GM12878 (cell line): ENCODE measurements at regions not wholly inside any gene's neighbourhood (a gene's known extent, or its start where the extent isn't known, plus 50 kb on each side); places are given as distances from the start of the nearest gene placed in this dataset.
A peak's percentile ranks its signal among the peaks of the same experiment; 100 is the strongest.

ENCODE experiments used
- ATAC-seq: fragments of 200-7000 bp; cut with Tn5 transposase; 3 replicates; pipeline ENCODE4 v1.9.1; 2020; ENCODE audit warnings: mild to moderate bottlenecking, moderate library complexity
- BruUV-seq: library from RNA; stranded (reverse); fragments of 400-500 nt; replicated peaks from 2 replicates; lab custom pipeline; 2021; lab: Mats Ljungman, UMichigan
- CTCF ChIA-PET: fragments of 300-600 bp; sonication (Branson Sonifier 250); formaldehyde crosslinking; extraction: SDS; loops from one replicate; lab custom pipeline; 2021; ENCODE audit warnings: inconsistent platforms; lab: Yijun Ruan, JAX
- POLR2A ChIA-PET: fragments of 350-600 bp; formaldehyde crosslinking; extraction: SDS; loops from one replicate; lab custom pipeline; 2021; ENCODE audit warnings: inconsistent platforms; lab: Charles Lee
- RAD21 ChIA-PET: fragments of 300-600 bp; sonication (Branson Sonifier 250); formaldehyde crosslinking; loops from one replicate; lab custom pipeline; 2023; ENCODE audit warnings: antibody characterized with exemption; ENCODE audit not compliant: unreplicated experiment; lab: Charles Lee
- SMC1A ChIA-PET: fragments of 300-600 bp; sonication (Branson Sonifier 250); formaldehyde crosslinking; loops from one replicate; lab custom pipeline; 2023; ENCODE audit not compliant: unreplicated experiment, uncharacterized antibody; lab: Charles Lee
- DNase-seq: peaks from one replicate; pipeline ENCODE4 v3.0.0-alpha.2; 2011; ENCODE audit warnings: low read depth, low spot score
- FAIRE-seq: peaks from 3 replicates; lab custom pipeline; 2011; peaks lifted over from hg19 to GRCh38; lab: Jason Lieb, UNC
- H2AFZ ChIP-seq: 2 replicates; pipeline ENCODE4 v1.6.0; 2011; ENCODE audit warnings: low read depth, low read length, control low read depth; ENCODE audit not compliant: control insufficient read depth
- H3K27ac ChIP-seq: 2 replicates; pipeline ENCODE4 v1.5.1; 2011; ENCODE audit warnings: control low read depth; ENCODE audit not compliant: control insufficient read depth, insufficient read depth
- H3K27me3 ChIP-seq, 2 experiments: replicated peaks in 1 of 2; 2 replicates each; pipeline versions ENCODE4 v1.6.0 to v1.6.1; 2011; ENCODE audit warnings: low read length in 1 of 2; ENCODE audit not compliant: control insufficient read depth in 2 of 2, insufficient read depth in 2 of 2
- H3K36me3 ChIP-seq, 2 experiments: 2 replicates each; pipeline ENCODE4 v1.5.1; 2011; ENCODE audit warnings: low read length in 1 of 2; ENCODE audit not compliant: control insufficient read depth in 2 of 2, insufficient read depth in 2 of 2
- H3K4me1 ChIP-seq: 2 replicates; pipeline ENCODE4 v1.6.1; 2011; ENCODE audit warnings: mild to moderate bottlenecking, low read length, moderate library complexity, mixed read lengths; ENCODE audit not compliant: control insufficient read depth, insufficient read depth
- H3K4me2 ChIP-seq: 2 replicates; pipeline ENCODE4 v1.6.0; 2011; ENCODE audit warnings: control low read depth; ENCODE audit not compliant: control insufficient read depth, insufficient read depth
- H3K4me3 ChIP-seq: fragments of 200-600 bp; sonication (generic); 2 replicates; pipeline ENCODE4 v1.5.1; 2016
- H3K79me2 ChIP-seq: 2 replicates; pipeline ENCODE4 v1.6.0; 2011; ENCODE audit warnings: low read length; ENCODE audit not compliant: control insufficient read depth, insufficient read depth
- H3K9ac ChIP-seq: 2 replicates; pipeline ENCODE4 v1.8.0; 2011; ENCODE audit warnings: low read length, control low read depth, mixed read lengths; ENCODE audit not compliant: control insufficient read depth, insufficient read depth
- H3K9me3 ChIP-seq: replicated peaks from 3 replicates; pipeline ENCODE4 v1.5.1; 2011; ENCODE audit warnings: mild to moderate bottlenecking, low read length; ENCODE audit not compliant: control insufficient read depth, insufficient read depth
- H4K20me1 ChIP-seq: 2 replicates; pipeline ENCODE4 v1.6.0; 2011; ENCODE audit not compliant: control insufficient read depth, insufficient read depth
- BACH1 ChIP-seq: fragments of 450-650 bp; IDR thresholded peaks from 2 replicates; pipeline ENCODE4 v1.6.1; 2017; ENCODE audit warnings: mild to moderate bottlenecking, borderline replicate concordance
- ETV6 ChIP-seq, 2 experiments: fragments of 450-650 bp in 1 of 2; IDR thresholded peaks in 1 of 2; conservative IDR thresholded peaks in 1 of 2; 2 replicates each; pipeline ENCODE4 v1.6.1; 2014; ENCODE audit warnings: antibody characterized with exemption in 1 of 2, borderline replicate concordance in 1 of 2, low read depth in 1 of 2, mild to moderate bottlenecking in 1 of 2, moderate library complexity in 1 of 2
- FOXK2 ChIP-seq: fragments of 450-650 bp; IDR thresholded peaks from 2 replicates; pipeline ENCODE4 v1.6.1; 2017; ENCODE audit warnings: mild to moderate bottlenecking, moderate library complexity
- HCFC1 ChIP-seq: fragments of 150-350 bp; IDR thresholded peaks from 2 replicates; pipeline ENCODE4 v1.6.1; 2014; ENCODE audit warnings: low read length
- IKZF2 ChIP-seq, 2 experiments: fragments of 450-650 bp; IDR thresholded peaks; 2 replicates each; pipeline ENCODE4 v1.6.1; 2017; ENCODE audit warnings: mild to moderate bottlenecking in 2 of 2, moderate library complexity in 2 of 2
- IRF4 ChIP-seq: IDR thresholded peaks from 2 replicates; pipeline ENCODE4 v1.6.1; 2011; ENCODE audit warnings: low read depth, low read length
- MTA2 ChIP-seq: fragments of 450-650 bp; IDR thresholded peaks from 2 replicates; pipeline ENCODE4 v1.6.1; 2016; ENCODE audit warnings: low read depth, mild to moderate bottlenecking, moderate library complexity
- MYC ChIP-seq: IDR thresholded peaks from 2 replicates; pipeline ENCODE4 v1.6.1; 2011; ENCODE audit warnings: mild to moderate bottlenecking, low read length, moderate library complexity, inconsistent platforms; ENCODE audit not compliant: insufficient read depth, insufficient replicate concordance, insufficient read length, severe bottlenecking
- SMAD1 ChIP-seq: fragments of 450-650 bp; IDR thresholded peaks from 2 replicates; pipeline ENCODE4 v1.6.1; 2018; ENCODE audit warnings: mild to moderate bottlenecking, low read depth; ENCODE audit not compliant: partially characterized antibody
- SRF ChIP-seq, 2 experiments: IDR thresholded peaks; 2 replicates each; pipeline ENCODE4 v1.6.1; 2011; ENCODE audit warnings: low read depth in 2 of 2, low read length in 2 of 2, mild to moderate bottlenecking in 1 of 2, moderate library complexity in 1 of 2
- STAT3 ChIP-seq: IDR thresholded peaks from 2 replicates; pipeline ENCODE4 v1.6.1; 2011; ENCODE audit warnings: low read depth, low read length, improper control_type of control experiment
- SUPT20H ChIP-seq: IDR thresholded peaks from 2 replicates; pipeline ENCODE4 v1.6.1; 2011; ENCODE audit warnings: low read depth, mild to moderate bottlenecking, low read length, moderate library complexity, borderline replicate concordance; ENCODE audit not compliant: control insufficient read depth
- SUZ12 ChIP-seq: fragments of 200-600 bp; sonication (generic); IDR thresholded peaks from one replicate; pipeline ENCODE4 v1.6.1; 2018; ENCODE audit warnings: antibody characterized with exemption, mild to moderate bottlenecking; ENCODE audit not compliant: unreplicated experiment
- ZNF207 ChIP-seq: fragments of 450-650 bp; IDR thresholded peaks from 2 replicates; pipeline ENCODE4 v1.6.1; 2014; ENCODE audit warnings: antibody characterized with exemption, mild to moderate bottlenecking, borderline replicate concordance
- ZNF217 ChIP-seq: fragments of 450-650 bp; IDR thresholded peaks from 2 replicates; pipeline ENCODE4 v1.6.1; 2017; ENCODE audit warnings: antibody characterized with exemption, mild to moderate bottlenecking
- ZNF622 ChIP-seq: fragments of 450-650 bp; IDR thresholded peaks from 2 replicates; pipeline ENCODE4 v1.6.1; 2017; ENCODE audit warnings: mild to moderate bottlenecking, inconsistent platforms
- WGBS: methylation state at CpG from one replicate; pipeline ENCODE4 v1.1.6; 2016; ENCODE audit warnings: low lambda C conversion rate; ENCODE audit not compliant: insufficient replicate concordance, insufficient coverage; ENCODE audit errors: missing lambda C conversion rate; 5-methylcytosine and 5-hydroxymethylcytosine counted together
- in situ Hi-C: fragments of 300-500 bp; cut with MboI; formaldehyde crosslinking; loops from 9 replicates; pipeline ENCODE4 v1.14.3; 2018; ENCODE audit warnings: mixed read lengths
- intact Hi-C: fragments of 100-400 bp; cut with micrococcal nuclease; formaldehyde crosslinking; loops from one replicate; pipeline ENCODE4 v1.14.2; 2022; ENCODE audit not compliant: unreplicated experiment
- TF ChIP-seq, protein P1 (sequence below): fragments of 450-650 bp; conservative IDR thresholded peaks from 2 replicates; pipeline ENCODE4 v1.6.1; 2017; ENCODE audit warnings: mild to moderate bottlenecking, moderate library complexity
- TF ChIP-seq, protein P2 (sequence below): IDR thresholded peaks from 2 replicates; pipeline ENCODE4 v1.6.1; 2011; ENCODE audit warnings: low read depth, mild to moderate bottlenecking, low read length, moderate library complexity, borderline replicate concordance; ENCODE audit errors: extremely low read depth

DNA sequence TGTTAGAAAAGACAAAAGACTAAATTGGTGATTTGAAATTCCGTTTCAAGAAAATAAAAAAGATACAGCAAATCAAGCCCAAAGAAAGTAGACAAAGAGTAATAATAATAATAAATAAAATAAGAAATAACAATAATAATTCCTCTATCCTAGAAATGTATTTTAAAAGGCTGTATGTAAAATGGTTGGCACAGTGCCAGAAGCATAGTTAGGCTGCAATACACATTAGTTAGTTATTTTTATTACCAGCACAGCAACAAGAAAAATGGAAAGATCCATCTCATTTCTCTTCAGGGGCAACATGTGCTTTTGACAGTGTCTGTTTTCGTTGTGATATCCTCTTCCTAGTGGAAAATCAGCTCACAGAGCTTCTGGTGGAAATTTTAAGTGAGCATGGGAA is 174.1 kb upstream of the TMTC1 start:
- Histone ChIP-seq H3K4me2 (no peak overlapping the region), H3K4me3 (no peak overlapping the region), H3K27me3 (no peaks in the 10 kb centered on the region), H3K4me1 (no peaks in the 10 kb centered on the region), H2AFZ (no peak overlapping the region), H3K79me2 (no peaks in the 10 kb centered on the region), H3K9ac (no peak overlapping the region), H3K27ac (no peak overlapping the region), H3K9me3 (no peaks in the 10 kb centered on the region), H4K20me1 (no peaks in the 10 kb centered on the region; the same call in 1 of the 2 replicates), H3K36me3 (no peaks in the 10 kb centered on the region)
- ATAC-seq (no peak), DNase-seq (no peak), FAIRE-seq (no peak)
- CTCF ChIA-PET: interaction anchor here (1.3 kb wide), 1 partner anchor 14 kb away, joined by 3 read pairs; no protein-coding TSS in a partner anchor
- intact Hi-C loops: no loop called here
- in situ Hi-C loops: no loop called here
- no TSS peak for BruUV-seq
- SMC1A ChIA-PET: no interaction called here
- RAD21 ChIA-PET: no interaction called here
- POLR2A ChIA-PET: no interaction called here
- TF ChIP-seq SMAD1 (peak; percentile 57), ETV6 (conservative IDR thresholded peaks at IDR 0.05 in 1 of 2, IDR thresholded peaks at IDR 0.05 in 1 of 2; ENCODE audit: borderline replicate concordance in 1 of 2, low read depth in 1 of 2) (no peak)
- 0% methylated on average over 2 of the region's 2 CpGs for WGBS

DNA sequence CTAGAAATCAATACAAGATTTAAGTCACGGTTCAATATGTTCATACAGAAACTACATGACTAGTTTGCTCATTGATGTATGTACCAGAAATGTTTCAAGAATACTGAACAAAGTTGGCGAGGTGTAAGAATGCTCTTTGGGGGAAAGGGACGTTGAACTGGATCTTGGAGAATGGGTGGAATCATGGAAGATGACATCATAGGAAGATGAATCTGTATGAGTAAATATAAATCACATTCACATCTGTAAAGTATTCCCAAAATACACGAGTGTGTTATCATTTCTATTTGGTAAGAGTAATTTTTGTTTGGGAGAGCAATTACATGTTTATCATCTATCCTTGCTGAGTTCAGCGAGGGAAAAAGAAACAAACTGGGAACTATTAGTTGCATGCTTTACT is 162.2 kb upstream of the TMTC1 start:
- WGBS: 10% methylated on average over 5 of the region's 5 CpGs
- CTCF ChIA-PET: no interaction called here

More for the DNA sequence above, 162.2 kb upstream of the TMTC1 start:
- no peaks in the 10 kb centered on the region for H4K20me1 ChIP-seq
- H3K9ac ChIP-seq: no peak overlapping the region
- no peak overlapping the region for H2AFZ ChIP-seq
- in situ Hi-C loops (no loop called here), intact Hi-C loops (no loop called here)
- ChIA-PET POLR2A (no interaction called here), RAD21 (no interaction called here), SMC1A (interaction anchor here (0.7 kb wide), 1 partner anchor 184 kb away, joined by 3 read pairs; no protein-coding TSS in a partner anchor)
- H3K4me1 ChIP-seq: no peaks in the 10 kb centered on the region
- FAIRE-seq (no peak), ATAC-seq (no peak), DNase-seq (no peak)
- no peak overlapping the region for H3K27ac ChIP-seq
- no peaks in the 10 kb centered on the region for H3K79me2 ChIP-seq
- no peak overlapping the region for H3K4me2 ChIP-seq
- TF ChIP-seq SUPT20H (no peak), IKZF2 (IDR thresholded peaks at IDR 0.05) (no peak), BACH1 (no peak), MTA2 (no peak), FOXK2 (no peak), SUZ12 (no peak), SRF (IDR thresholded peaks at IDR 0.05; ENCODE audit: low read depth in 2 of 2, low read length in 2 of 2) (no peak), ZNF622 (no peak), ZNF217 (no peak), ZNF207 (no peak), MYC (no peak), IRF4 (no peak), STAT3 (no peak), HCFC1 (no peak)
- TF ChIP-seq, protein P1, sequence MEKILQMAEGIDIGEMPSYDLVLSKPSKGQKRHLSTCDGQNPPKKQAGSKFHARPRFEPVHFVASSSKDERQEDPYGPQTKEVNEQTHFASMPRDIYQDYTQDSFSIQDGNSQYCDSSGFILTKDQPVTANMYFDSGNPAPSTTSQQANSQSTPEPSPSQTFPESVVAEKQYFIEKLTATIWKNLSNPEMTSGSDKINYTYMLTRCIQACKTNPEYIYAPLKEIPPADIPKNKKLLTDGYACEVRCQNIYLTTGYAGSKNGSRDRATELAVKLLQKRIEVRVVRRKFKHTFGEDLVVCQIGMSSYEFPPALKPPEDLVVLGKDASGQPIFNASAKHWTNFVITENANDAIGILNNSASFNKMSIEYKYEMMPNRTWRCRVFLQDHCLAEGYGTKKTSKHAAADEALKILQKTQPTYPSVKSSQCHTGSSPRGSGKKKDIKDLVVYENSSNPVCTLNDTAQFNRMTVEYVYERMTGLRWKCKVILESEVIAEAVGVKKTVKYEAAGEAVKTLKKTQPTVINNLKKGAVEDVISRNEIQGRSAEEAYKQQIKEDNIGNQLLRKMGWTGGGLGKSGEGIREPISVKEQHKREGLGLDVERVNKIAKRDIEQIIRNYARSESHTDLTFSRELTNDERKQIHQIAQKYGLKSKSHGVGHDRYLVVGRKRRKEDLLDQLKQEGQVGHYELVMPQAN: no peak
- TF ChIP-seq, protein P2, sequence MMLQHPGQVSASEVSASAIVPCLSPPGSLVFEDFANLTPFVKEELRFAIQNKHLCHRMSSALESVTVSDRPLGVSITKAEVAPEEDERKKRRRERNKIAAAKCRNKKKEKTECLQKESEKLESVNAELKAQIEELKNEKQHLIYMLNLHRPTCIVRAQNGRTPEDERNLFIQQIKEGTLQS: no peak
- BruUV-seq: no TSS peak
- no peaks in the 10 kb centered on the region for H3K36me3 ChIP-seq
- no peaks in the 10 kb centered on the region for H3K9me3 ChIP-seq
- no peak overlapping the region for H3K4me3 ChIP-seq
- H3K27me3 ChIP-seq: no peaks in the 10 kb centered on the region
